SK-N-SH (cell line): ENCODE measurements at regions not wholly inside any gene's neighbourhood (a gene's known extent, or its start where the extent isn't known, plus 50 kb on each side); places are given as distances from the start of the nearest gene placed in this dataset.

Experiments used
- CTCF ChIA-PET: fragments of 300-600, 350-600 bp; formaldehyde crosslinking; extraction: SDS; loops from one replicate; lab custom pipeline; 2021; lab: Yijun Ruan, JAX
- POLR2A ChIA-PET: fragments of 350-600 bp; sonication (Branson Sonifier 250); formaldehyde crosslinking; extraction: SDS; loops from one replicate; lab custom pipeline; 2020; ENCODE audit warnings: antibody characterized with exemption, inconsistent platforms; lab: Yijun Ruan, JAX
- DNase-seq: peaks from one replicate; pipeline ENCODE4 v3.0.0; 2012
- H2AFZ ChIP-seq: fragments of 200-600 bp; sonication (generic); 2 replicates; pipeline ENCODE4 v1.8.1; 2016; ENCODE audit warnings: antibody characterized with exemption, mild to moderate bottlenecking, low read depth
- H3F3A ChIP-seq: fragments of 200-600 bp; sonication (generic); replicated peaks from 2 replicates; pipeline ENCODE3; 2016; ENCODE audit warnings: antibody characterized with exemption, mild to moderate bottlenecking; ENCODE audit not compliant: insufficient read depth
- H3K27ac ChIP-seq, 2 experiments: fragments of 200-500 bp in 1 of 2; fragments of 200-600 bp in 1 of 2; sonication (Bioruptor generic) in 1 of 2; sonication (generic), shearing (Covaris generic) in 1 of 2; 2 replicates each; pipeline versions ENCODE4 v1.5.1 to v1.6.1; 2014 to 2016; ENCODE audit warnings: low read depth in 2 of 2, inconsistent platforms in 1 of 2, low read length in 1 of 2, mild to moderate bottlenecking in 1 of 2, mixed read lengths in 1 of 2
- H3K27me3 ChIP-seq: fragments of 200-600 bp; sonication (generic), shearing (Covaris generic); 2 replicates; pipeline ENCODE4 v1.6.1; 2016; ENCODE audit warnings: mixed run types; ENCODE audit not compliant: insufficient read depth
- H3K36me3 ChIP-seq, 2 experiments: fragments of 200-500 bp in 1 of 2; fragments of 200-600 bp in 1 of 2; sonication (Bioruptor generic) in 1 of 2; sonication (generic) in 1 of 2; replicated peaks in 1 of 2; 2 replicates each; pipeline versions ENCODE3 to v1.5.1; 2014 to 2016; ENCODE audit warnings: low read length in 1 of 2, mild to moderate bottlenecking in 1 of 2; ENCODE audit not compliant: insufficient read depth in 2 of 2, control insufficient read depth in 1 of 2
- H3K4me1 ChIP-seq, 2 experiments: fragments of 200-500 bp in 1 of 2; fragments of 200-600 bp in 1 of 2; sonication (Bioruptor generic) in 1 of 2; sonication (generic), shearing (Covaris generic) in 1 of 2; 2 replicates each; pipeline versions ENCODE4 v1.5.1 to v1.6.1; 2014 to 2016; ENCODE audit warnings: low read depth in 1 of 2, low read length in 1 of 2, mixed run types in 1 of 2; ENCODE audit not compliant: insufficient read depth in 2 of 2, control insufficient read depth in 1 of 2
- H3K4me2 ChIP-seq: fragments of 200-600 bp; sonication (generic), shearing (Covaris generic); 2 replicates; pipeline ENCODE4 v1.6.1; 2017; ENCODE audit warnings: mixed run types
- H3K4me3 ChIP-seq, 2 experiments: fragments of 200-500 bp in 1 of 2; fragments of 200-600 bp in 1 of 2; sonication (Bioruptor generic) in 1 of 2; sonication (generic), shearing (Covaris generic) in 1 of 2; 2 replicates each; pipeline versions ENCODE4 v1.5.1 to v1.8.1; 2014 to 2016; ENCODE audit warnings: low read depth in 2 of 2, inconsistent platforms in 1 of 2, low read length in 1 of 2, mild to moderate bottlenecking in 1 of 2, mixed read lengths in 1 of 2, moderate library complexity in 1 of 2
- H3K79me2 ChIP-seq: fragments of 200-600 bp; sonication (generic); 2 replicates; pipeline ENCODE4 v1.8.1; 2017; ENCODE audit warnings: mild to moderate bottlenecking; ENCODE audit not compliant: insufficient read depth
- H3K9ac ChIP-seq: fragments of 200-600 bp; sonication (generic); 2 replicates; pipeline ENCODE4 v1.6.1; 2017; ENCODE audit warnings: mixed run types
- H3K9me2 ChIP-seq: fragments of 200-600 bp; sonication (generic); 2 replicates; pipeline ENCODE4 v1.6.1; 2017; ENCODE audit warnings: mixed run types
- H3K9me3 ChIP-seq: fragments of 200-600 bp; sonication (generic); 2 replicates; pipeline ENCODE4 v1.6.1; 2017; ENCODE audit warnings: mixed run types, mild to moderate bottlenecking, moderate library complexity
- H4K20me1 ChIP-seq: fragments of 200-600 bp; sonication (generic); 2 replicates; pipeline ENCODE4 v1.6.1; 2017; ENCODE audit warnings: mild to moderate bottlenecking, mixed run types; ENCODE audit not compliant: insufficient read depth
- CHD2 ChIP-seq: fragments of 150-350 bp; IDR thresholded peaks from 2 replicates; pipeline ENCODE4 v1.6.1; 2018; ENCODE audit warnings: low read length; ENCODE audit not compliant: partially characterized antibody
- EP300 ChIP-seq, 2 experiments: IDR thresholded peaks; 2 replicates each; pipeline versions ENCODE4 v1.4.0 to v1.6.1; 2012; ENCODE audit warnings: borderline replicate concordance in 1 of 2, low read depth in 1 of 2, low read length in 1 of 2
- EZH2phosphoT487 ChIP-seq: fragments of 200-600 bp; sonication (generic); IDR thresholded peaks from 2 replicates; pipeline ENCODE4 v1.6.1; 2017; ENCODE audit warnings: low read depth, mixed run types, mild to moderate bottlenecking, antibody characterized with exemption, moderate library complexity, borderline replicate concordance
- FOSL2 ChIP-seq: IDR thresholded peaks from 2 replicates; pipeline ENCODE4 v1.4.0; 2012; ENCODE audit warnings: low read depth, mild to moderate bottlenecking, moderate library complexity, borderline replicate concordance
- FOXJ3 ChIP-seq: sonication (generic); formaldehyde crosslinking; IDR thresholded peaks from 2 replicates; pipeline ENCODE4 v1.5.1; 2020; ENCODE audit warnings: mild to moderate bottlenecking, missing genetic modification reagents
- FOXM1 ChIP-seq: IDR thresholded peaks from 2 replicates; pipeline ENCODE4 v1.4.0; 2012; ENCODE audit warnings: low read depth, mild to moderate bottlenecking
- GABPA ChIP-seq: IDR thresholded peaks from 2 replicates; pipeline ENCODE4 v1.4.0; 2012; ENCODE audit warnings: low read depth, mild to moderate bottlenecking
- JUND ChIP-seq: IDR thresholded peaks from 2 replicates; pipeline ENCODE4 v1.4.0; 2012
- MEF2A ChIP-seq: IDR thresholded peaks from 2 replicates; pipeline ENCODE4 v1.4.0; 2012; ENCODE audit warnings: low read depth, borderline replicate concordance
- MXI1 ChIP-seq: IDR thresholded peaks from 2 replicates; pipeline ENCODE4 v1.6.1; 2012; ENCODE audit warnings: mild to moderate bottlenecking, low read depth, low read length, improper control_type of control experiment
- NFIC ChIP-seq: IDR thresholded peaks from 2 replicates; pipeline ENCODE4 v1.4.0; 2012; ENCODE audit warnings: borderline replicate concordance
- NRF1 ChIP-seq: IDR thresholded peaks from 2 replicates; pipeline ENCODE4 v1.6.1; 2012; ENCODE audit warnings: low read depth, mild to moderate bottlenecking, low read length
- RCOR1 ChIP-seq: fragments of 150-350 bp; IDR thresholded peaks from 2 replicates; pipeline ENCODE4 v1.6.1; 2017; ENCODE audit warnings: antibody characterized with exemption, low read length
- SIN3A ChIP-seq: IDR thresholded peaks from 2 replicates; pipeline ENCODE4 v1.6.1; 2012; ENCODE audit warnings: low read depth, mild to moderate bottlenecking, low read length, moderate library complexity, borderline replicate concordance
- SMC3 ChIP-seq: IDR thresholded peaks from 2 replicates; pipeline ENCODE4 v1.6.1; 2012; ENCODE audit warnings: low read depth, low read length, improper control_type of control experiment
- TAF1 ChIP-seq: IDR thresholded peaks from 2 replicates; pipeline ENCODE4 v1.6.1; 2012; ENCODE audit warnings: low read depth, mild to moderate bottlenecking, low read length, moderate library complexity, borderline replicate concordance
- TCF12 ChIP-seq: IDR thresholded peaks from 2 replicates; pipeline ENCODE4 v1.4.0; 2012
- USF2 ChIP-seq: fragments of 150-350 bp; IDR thresholded peaks from 2 replicates; pipeline ENCODE4 v1.6.1; 2017; ENCODE audit warnings: antibody characterized with exemption, low read length, low read depth, borderline replicate concordance
- YY1 ChIP-seq: IDR thresholded peaks from 2 replicates; pipeline ENCODE4 v1.4.0; 2012; ENCODE audit warnings: low read depth, mild to moderate bottlenecking
- WGBS: methylation state at CpG from one replicate; pipeline ENCODE4 v1.1.6; 2017; ENCODE audit warnings: low lambda C conversion rate; 5-methylcytosine and 5-hydroxymethylcytosine counted together

GRCh38 chr6:22657352-22657980, 88.1 kb downstream of the HDGFL1 start:
- TF ChIP-seq FOXJ3 (CRISPR knock-in tag) (no peak), YY1 (no peak), NRF1 (no peak), TAF1 (no peak), MEF2A (no peak), CHD2 (no peak), JUND (no peak), RCOR1 (no peak), EP300 (IDR thresholded peaks at IDR 0.05; ENCODE audit: borderline replicate concordance in 1 of 2, low read depth in 1 of 2, low read length in 1 of 2) (no peak)
- no peak overlapping the region for H2AFZ ChIP-seq
- H3K9ac ChIP-seq = no peak overlapping the region
- H4K20me1 ChIP-seq = no peaks in the 10 kb centered on the region
- no peaks in the 10 kb centered on the region for H3K27me3 ChIP-seq
- H3K4me3 ChIP-seq = no peak overlapping the region
- no peaks in the 10 kb centered on the region for H3K9me2 ChIP-seq
- H3K4me1 ChIP-seq = no peaks in the 10 kb centered on the region; a peak in 1 of 4 replicates
- no peaks in the 10 kb centered on the region for H3F3A ChIP-seq
- no peaks in the 10 kb centered on the region for H3K79me2 ChIP-seq
- peak overlapping the region in 1 of 2 experiments; percentile 28; a peak in 1 of 4 replicates for H3K27ac ChIP-seq
- CTCF ChIA-PET = interaction anchor here (0.9 to 1.0 kb wide), 3 partner anchors 9 to 17 kb away, joined by 3 to 4 read pairs (median 3); no protein-coding TSS in a partner anchor
- no peaks in the 10 kb centered on the region for H3K36me3 ChIP-seq
- WGBS = 56% methylated on average over 1 of the region's 1 CpG
- DNase-seq = no peak
- POLR2A ChIA-PET = no interaction called here
- no peaks in the 10 kb centered on the region for H3K9me3 ChIP-seq
- H3K4me2 ChIP-seq = no peak overlapping the region

GRCh38 chr6:22658183-22658582, 88.8 kb downstream of the HDGFL1 start:
- Histone ChIP-seq H3K4me1 (no peaks in the 10 kb centered on the region; a peak in 1 of 4 replicates), H3K79me2 (no peaks in the 10 kb centered on the region), H3K27ac (no peak overlapping the region), H3K36me3 (no peaks in the 10 kb centered on the region), H3K4me3 (no peak overlapping the region), H3F3A (no peaks in the 10 kb centered on the region), H4K20me1 (no peaks in the 10 kb centered on the region), H3K9me3 (no peaks in the 10 kb centered on the region), H3K9me2 (no peaks in the 10 kb centered on the region), H3K27me3 (no peaks in the 10 kb centered on the region), H3K4me2 (no peak overlapping the region), H3K9ac (no peak overlapping the region), H2AFZ (no peak overlapping the region)
- WGBS = 60% methylated on average over 2 of the region's 2 CpGs
- ChIA-PET POLR2A (no interaction called here), CTCF (interaction anchor here (1.0 kb wide), 2 partner anchors 10 to 11 kb away, joined by 3 to 4 read pairs; no protein-coding TSS in a partner anchor)
- no peak for DNase-seq
- TF ChIP-seq SMC3 = no peak

DNA sequence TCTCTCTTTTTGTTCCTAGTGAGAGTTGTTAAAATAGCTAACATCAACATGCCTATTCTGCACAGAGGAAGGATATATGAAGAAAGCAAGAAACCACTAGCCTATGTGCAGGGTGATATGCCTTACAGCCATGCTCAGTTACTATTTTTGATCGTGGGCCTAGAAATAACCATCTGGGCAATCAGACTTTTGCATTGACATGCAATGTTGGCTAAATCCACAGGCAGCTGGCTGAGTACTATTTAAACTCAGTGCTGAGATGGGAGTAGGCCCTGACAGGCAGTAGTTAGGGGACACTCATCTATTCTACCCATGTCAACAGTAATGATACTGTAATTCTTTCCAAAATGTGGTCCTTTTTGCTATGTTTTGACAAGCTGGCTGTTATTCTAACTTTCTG, 89.6 kb downstream of the HDGFL1 start:
- TF ChIP-seq CHD2 = no peak
- TF ChIP-seq FOXM1 = no peak
- no peak for TF ChIP-seq FOSL2
- TF ChIP-seq TCF12 = no peak
- TF ChIP-seq NFIC = no peak
- TF ChIP-seq GABPA = no peak
- TF ChIP-seq USF2 = no peak
- no peak for TF ChIP-seq YY1
- TF ChIP-seq EZH2phosphoT487 = no peak
- no peak for TF ChIP-seq SIN3A
- TF ChIP-seq MXI1 = no peak
- TF ChIP-seq, all 33 proteins: peak for 0
- H3K9me3 ChIP-seq = no peaks in the 10 kb centered on the region
- no peaks in the 10 kb centered on the region for H3K36me3 ChIP-seq
- no peak overlapping the region for H3K4me2 ChIP-seq
- H3K27ac ChIP-seq = no peak overlapping the region; a peak in 1 of 4 replicates
- WGBS = 30% methylated on average over 1 of the region's 1 CpG
- ChIA-PET POLR2A (no interaction called here), CTCF (interaction anchor here (0.6 to 0.7 kb wide), 2 partner anchors 82 to 845 kb away, joined by 3 read pairs; no protein-coding TSS in a partner anchor)
- H3F3A ChIP-seq = no peaks in the 10 kb centered on the region
- H3K9me2 ChIP-seq = no peaks in the 10 kb centered on the region
- H2AFZ ChIP-seq = no peak overlapping the region
- H3K9ac ChIP-seq = no peak overlapping the region
- no peaks in the 10 kb centered on the region; a peak in 1 of 4 replicates for H3K4me1 ChIP-seq
- no peaks in the 10 kb centered on the region for H3K79me2 ChIP-seq
- no peaks in the 10 kb centered on the region for H4K20me1 ChIP-seq
- H3K27me3 ChIP-seq = no peaks in the 10 kb centered on the region
- no peak for DNase-seq
- H3K4me3 ChIP-seq = no peak overlapping the region
